Transverse colon (tissue), 4 donors: ENCODE measurements at regions not wholly inside any gene's neighbourhood (a gene's known extent, or its start where the extent isn't known, plus 50 kb on each side); places are given as distances from the start of the nearest gene placed in this dataset.
"Not testable (repeated sequence)": the region's sequence is repeated elsewhere in the genome, so short reads cannot be mapped to it uniquely, and the experiment has no call there.

Source experiments
- EP300 ChIP-seq: sonication (generic); formaldehyde crosslinking; IDR thresholded peaks from one replicate; pipeline ENCODE4 v1.6.1; 2017; ENCODE audit warnings: antibody characterized with exemption, low read depth
- POLR2A ChIP-seq: fragments of 450-650 bp; IDR thresholded peaks from one replicate; pipeline ENCODE4 v1.6.1; 2016; ENCODE audit warnings: antibody characterized with exemption, mild to moderate bottlenecking, moderate library complexity
- POLR2AphosphoS5 ChIP-seq, 3 donors: sonication (generic); formaldehyde crosslinking; IDR thresholded peaks; one replicate each; pipeline ENCODE4 v1.6.1; 2016; ENCODE audit warnings: antibody characterized with exemption in 3 of 3
- TF ChIP-seq, protein P1 (sequence below), 5 experiments: fragments of 200-600 bp in 3 of 5; fragments of 450-650 bp in 2 of 5; sonication (generic) in 3 of 5; IDR thresholded peaks; 1 replicate in 2 of 5; 2 replicates in 3 of 5; pipeline ENCODE4 v1.5.1; 2016 to 2017; ENCODE audit warnings: antibody characterized with exemption in 5 of 5, inconsistent platforms in 3 of 5, mild to moderate bottlenecking in 2 of 5, moderate library complexity in 1 of 5

DNA sequence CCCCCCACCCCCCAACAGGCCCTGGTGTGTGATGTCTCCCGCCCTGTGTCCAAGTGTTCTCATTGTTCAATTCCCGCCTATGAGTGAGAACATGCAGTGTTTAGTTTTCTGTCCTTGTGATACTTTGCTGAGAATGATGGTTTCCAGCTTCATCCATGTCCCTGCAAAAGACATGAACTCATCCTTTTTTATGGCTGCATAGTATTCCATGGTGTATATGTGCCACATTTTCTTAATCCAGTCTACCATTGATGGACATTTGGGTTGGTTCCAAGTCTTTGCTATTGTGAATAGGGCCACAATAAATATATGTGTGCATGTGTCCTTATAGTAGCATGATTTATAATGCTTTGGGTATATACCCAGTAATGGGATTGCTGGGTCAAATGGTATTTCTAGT, 54.0 kb downstream of the ZCCHC13 start:
- TF ChIP-seq, protein P1, sequence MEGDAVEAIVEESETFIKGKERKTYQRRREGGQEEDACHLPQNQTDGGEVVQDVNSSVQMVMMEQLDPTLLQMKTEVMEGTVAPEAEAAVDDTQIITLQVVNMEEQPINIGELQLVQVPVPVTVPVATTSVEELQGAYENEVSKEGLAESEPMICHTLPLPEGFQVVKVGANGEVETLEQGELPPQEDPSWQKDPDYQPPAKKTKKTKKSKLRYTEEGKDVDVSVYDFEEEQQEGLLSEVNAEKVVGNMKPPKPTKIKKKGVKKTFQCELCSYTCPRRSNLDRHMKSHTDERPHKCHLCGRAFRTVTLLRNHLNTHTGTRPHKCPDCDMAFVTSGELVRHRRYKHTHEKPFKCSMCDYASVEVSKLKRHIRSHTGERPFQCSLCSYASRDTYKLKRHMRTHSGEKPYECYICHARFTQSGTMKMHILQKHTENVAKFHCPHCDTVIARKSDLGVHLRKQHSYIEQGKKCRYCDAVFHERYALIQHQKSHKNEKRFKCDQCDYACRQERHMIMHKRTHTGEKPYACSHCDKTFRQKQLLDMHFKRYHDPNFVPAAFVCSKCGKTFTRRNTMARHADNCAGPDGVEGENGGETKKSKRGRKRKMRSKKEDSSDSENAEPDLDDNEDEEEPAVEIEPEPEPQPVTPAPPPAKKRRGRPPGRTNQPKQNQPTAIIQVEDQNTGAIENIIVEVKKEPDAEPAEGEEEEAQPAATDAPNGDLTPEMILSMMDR (IDR thresholded peaks at IDR 0.05), result not testable (repeated sequence)
- not testable (repeated sequence) for TF ChIP-seq POLR2A; EP300; POLR2AphosphoS5 (IDR thresholded peaks at IDR 0.05)
